Nephron (organoid): ENCODE measurements at regions not wholly inside any gene's neighbourhood (a gene's known extent, or its start where the extent isn't known, plus 50 kb on each side); places are given as distances from the start of the nearest gene placed in this dataset.

Experiments
- H3K27ac Mint-ChIP-seq, 3 experiments: 2 replicates each; pipeline ENCODE4 v1.8.0; 2020; ENCODE audit warnings: mixed read lengths in 3 of 3, mild to moderate bottlenecking in 2 of 3, moderate library complexity in 1 of 3
- H3K27me3 Mint-ChIP-seq: 2 replicates; pipeline ENCODE4 v1.8.0; 2021; ENCODE audit warnings: low read depth, mild to moderate bottlenecking, moderate library complexity, mixed read lengths
- H3K36me3 Mint-ChIP-seq: 2 replicates; pipeline ENCODE4 v1.8.0; 2020; ENCODE audit warnings: low read depth, mixed read lengths
- H3K4me1 Mint-ChIP-seq: 2 replicates; pipeline ENCODE4 v1.8.0; 2020; ENCODE audit warnings: mixed read lengths
- H3K4me3 Mint-ChIP-seq, 3 experiments: 2 replicates each; pipeline ENCODE4 v1.8.0; 2020; ENCODE audit warnings: mild to moderate bottlenecking in 3 of 3, mixed read lengths in 3 of 3, moderate library complexity in 2 of 3
- H3K9me3 Mint-ChIP-seq: 2 replicates; pipeline ENCODE4 v1.8.0; 2020; ENCODE audit warnings: mixed read lengths
- CTCF ChIP-seq, 3 experiments: fragments of 200-600 bp; sonication (generic); IDR thresholded peaks; one replicate each; pipeline ENCODE4 v1.5.0; 2021; ENCODE audit warnings: antibody characterized with exemption in 3 of 3; ENCODE audit not compliant: unreplicated experiment in 3 of 3

GRCh38 chr9:23321049-23321448 lies 505.0 kb downstream of the ELAVL2 start:
- Mint-ChIP-seq H3K9me3 (no peaks in the 10 kb centered on the region), H3K4me1 (peaks cover 8% of the 10 kb centered on the region), H3K27me3 (no peaks in the 10 kb centered on the region), H3K27ac (peak overlapping the region; percentile 74 to 79 (median 75)), H3K4me3 (no peak overlapping the region), H3K36me3 (no peaks in the 10 kb centered on the region)
- TF ChIP-seq CTCF (IDR thresholded peaks at IDR 0.05; ENCODE audit: unreplicated experiment in 3 of 3), result no peak

GRCh38 chr9:23322392-23322791 lies 503.6 kb downstream of the ELAVL2 start:
- peak; percentile 19 to 39 (median 29) for TF ChIP-seq CTCF (IDR thresholded peaks at IDR 0.05; ENCODE audit: unreplicated experiment in 3 of 3)
- Mint-ChIP-seq H3K27me3 (no peaks in the 10 kb centered on the region), H3K4me1 (peaks cover 8% of the 10 kb centered on the region), H3K9me3 (no peaks in the 10 kb centered on the region), H3K36me3 (no peaks in the 10 kb centered on the region), H3K4me3 (no peak overlapping the region), H3K27ac (no peak overlapping the region)

GRCh38 chr9:23324511-23324910 lies 501.5 kb downstream of the ELAVL2 start:
- H3K27ac Mint-ChIP-seq, result no peak overlapping the region
- no peaks in the 10 kb centered on the region for H3K27me3 Mint-ChIP-seq
- peaks cover 8% of the 10 kb centered on the region for H3K4me1 Mint-ChIP-seq
- peaks cover 8% of the 10 kb centered on the region for H3K9me3 Mint-ChIP-seq
- H3K36me3 Mint-ChIP-seq, result no peaks in the 10 kb centered on the region
- TF ChIP-seq CTCF (IDR thresholded peaks at IDR 0.05; ENCODE audit: unreplicated experiment in 3 of 3), result no peak
- H3K4me3 Mint-ChIP-seq, result no peak overlapping the region

- Mint-ChIP-seq H3K36me3 (no peaks in the 10 kb centered on the region), H3K27me3 (no peaks in the 10 kb centered on the region), H3K4me1 (no peaks in the 10 kb centered on the region), H3K27ac (no peak overlapping the region), H3K9me3 (peaks cover 18% of the 10 kb centered on the region), H3K4me3 (no peak overlapping the region)
- TF ChIP-seq CTCF (IDR thresholded peaks at IDR 0.05; ENCODE audit: unreplicated experiment in 3 of 3), result no peak
These were observed 499.4 kb downstream of the ELAVL2 start for GRCh38 chr9:23326597-23326996.

GRCh38 chr9:23341346-23341745 lies 484.7 kb downstream of the ELAVL2 start:
- H3K4me1 Mint-ChIP-seq, result peaks cover 9% of the 10 kb centered on the region
- H3K4me3 Mint-ChIP-seq, result no peak overlapping the region
- H3K27me3 Mint-ChIP-seq, result no peaks in the 10 kb centered on the region
- H3K9me3 Mint-ChIP-seq, result peaks cover 2% of the 10 kb centered on the region
- H3K27ac Mint-ChIP-seq, result no peak overlapping the region
- no peak for TF ChIP-seq CTCF (IDR thresholded peaks at IDR 0.05; ENCODE audit: unreplicated experiment in 3 of 3)
- no peaks in the 10 kb centered on the region for H3K36me3 Mint-ChIP-seq

GRCh38 chr9:23342291-23342690 lies 483.7 kb downstream of the ELAVL2 start:
- Mint-ChIP-seq H3K27ac (no peak overlapping the region), H3K4me1 (peaks cover 9% of the 10 kb centered on the region), H3K27me3 (no peaks in the 10 kb centered on the region), H3K4me3 (no peak overlapping the region), H3K9me3 (peaks cover 2% of the 10 kb centered on the region), H3K36me3 (no peaks in the 10 kb centered on the region)
- TF ChIP-seq CTCF (IDR thresholded peaks at IDR 0.05; ENCODE audit: unreplicated experiment in 3 of 3), result no peak
